ENCODE measurements at regions not wholly inside any gene's neighbourhood (a gene's known extent, or its start where the extent isn't known, plus 50 kb on each side); places are given as distances from the start of the nearest gene placed in this dataset.

- Histone ChIP-seq H3K36me3 (ENCODE audit: control insufficient read depth, insufficient read depth, low read length) (no peaks in the 10 kb centered on the region), H3K27me3 (replicated peaks; ENCODE audit: control insufficient read depth, insufficient read depth, low read length) (no peaks in the 10 kb centered on the region), H3K4me3 (replicated peaks; ENCODE audit: low read depth, low read length) (no peak overlapping the region)
- TF ChIP-seq CTCF (IDR thresholded peaks at IDR 0.05; ENCODE audit: insufficient read depth, low read length, poor library complexity, severe bottlenecking) = no peak
- DNase-seq (ENCODE audit: extremely low read depth, insufficient read length) = no peak
Measured at GRCh38 chr12:13609894-13610679, 371.3 kb downstream of the GRIN2B start.

GRCh38 chr12:13606290-13606689 is 375.1 kb downstream of the GRIN2B start:
- no peak for DNase-seq (ENCODE audit: extremely low read depth, insufficient read length)
- no peak overlapping the region for H3K4me3 ChIP-seq (replicated peaks; ENCODE audit: low read depth, low read length)
- TF ChIP-seq CTCF (IDR thresholded peaks at IDR 0.05; ENCODE audit: insufficient read depth, low read length, poor library complexity, severe bottlenecking) = no peak
- H3K36me3 ChIP-seq (ENCODE audit: control insufficient read depth, insufficient read depth, low read length) = no peaks in the 10 kb centered on the region
- H3K27me3 ChIP-seq (replicated peaks; ENCODE audit: control insufficient read depth, insufficient read depth, low read length) = no peaks in the 10 kb centered on the region

GRCh38 chr12:13603953-13604352 is 377.4 kb downstream of the GRIN2B start:
- H3K4me3 ChIP-seq (replicated peaks; ENCODE audit: low read depth, low read length) = no peak overlapping the region
- TF ChIP-seq CTCF (IDR thresholded peaks at IDR 0.05; ENCODE audit: insufficient read depth, low read length, poor library complexity, severe bottlenecking) = no peak
- H3K36me3 ChIP-seq (ENCODE audit: control insufficient read depth, insufficient read depth, low read length) = no peaks in the 10 kb centered on the region
- H3K27me3 ChIP-seq (replicated peaks; ENCODE audit: control insufficient read depth, insufficient read depth, low read length) = no peaks in the 10 kb centered on the region; the same call in 1 of the 2 replicates
- DNase-seq (ENCODE audit: extremely low read depth, insufficient read length) = no peak

- no peaks in the 10 kb centered on the region; the same call in 1 of the 2 replicates for H3K27me3 ChIP-seq (replicated peaks; ENCODE audit: control insufficient read depth, insufficient read depth, low read length)
- DNase-seq (ENCODE audit: extremely low read depth, insufficient read length) = no peak
- H3K4me3 ChIP-seq (replicated peaks; ENCODE audit: low read depth, low read length) = no peak overlapping the region
- no peaks in the 10 kb centered on the region for H3K36me3 ChIP-seq (ENCODE audit: control insufficient read depth, insufficient read depth, low read length)
- no peak for TF ChIP-seq CTCF (IDR thresholded peaks at IDR 0.05; ENCODE audit: insufficient read depth, low read length, poor library complexity, severe bottlenecking)
Measured at GRCh38 chr12:13602172-13602571, 379.2 kb downstream of the GRIN2B start.

GRCh38 chr12:13599176-13599575 is 382.2 kb downstream of the GRIN2B start:
- DNase-seq (ENCODE audit: extremely low read depth, insufficient read length) = no peak
- Histone ChIP-seq H3K27me3 (replicated peaks; ENCODE audit: control insufficient read depth, insufficient read depth, low read length) (no peaks in the 10 kb centered on the region; the same call in 1 of the 2 replicates), H3K4me3 (replicated peaks; ENCODE audit: low read depth, low read length) (no peak overlapping the region), H3K36me3 (ENCODE audit: control insufficient read depth, insufficient read depth, low read length) (no peaks in the 10 kb centered on the region)
- no peak for TF ChIP-seq CTCF (IDR thresholded peaks at IDR 0.05; ENCODE audit: insufficient read depth, low read length, poor library complexity, severe bottlenecking)

All from GM06990 (cell line).